Bronchial epithelial cell (primary cell): ENCODE measurements at regions not wholly inside any gene's neighbourhood (a gene's known extent, or its start where the extent isn't known, plus 50 kb on each side); places are given as distances from the start of the nearest gene placed in this dataset.
A peak's percentile ranks its signal among the peaks of the same experiment; 100 is the strongest.

Experiments
- DNase-seq: peaks from one replicate; pipeline ENCODE4 v3.0.0-alpha.2; 2010; ENCODE audit warnings: low read depth
- FAIRE-seq: peaks from 2 replicates; lab custom pipeline; 2011; peaks lifted over from hg19 to GRCh38; lab: Jason Lieb, UNC
- H3K27me3 ChIP-seq: 2 replicates; pipeline ENCODE4 v1.5.1; 2011; ENCODE audit warnings: low read length; ENCODE audit not compliant: control insufficient read depth, insufficient read depth
- H3K36me3 ChIP-seq: 2 replicates; pipeline ENCODE4 v1.5.1; 2011; ENCODE audit warnings: low read length; ENCODE audit not compliant: control insufficient read depth, insufficient read depth
- H3K4me3 ChIP-seq: 2 replicates; pipeline ENCODE4 v1.5.1; 2011; ENCODE audit warnings: mild to moderate bottlenecking, low read depth, low read length, control low read depth
- TF ChIP-seq, protein P1 (sequence below): IDR thresholded peaks from 2 replicates; pipeline ENCODE4 v1.5.1; 2011; ENCODE audit warnings: mild to moderate bottlenecking, moderate library complexity, low read length, control low read depth, inconsistent platforms; ENCODE audit not compliant: insufficient read depth, severe bottlenecking

DNA sequence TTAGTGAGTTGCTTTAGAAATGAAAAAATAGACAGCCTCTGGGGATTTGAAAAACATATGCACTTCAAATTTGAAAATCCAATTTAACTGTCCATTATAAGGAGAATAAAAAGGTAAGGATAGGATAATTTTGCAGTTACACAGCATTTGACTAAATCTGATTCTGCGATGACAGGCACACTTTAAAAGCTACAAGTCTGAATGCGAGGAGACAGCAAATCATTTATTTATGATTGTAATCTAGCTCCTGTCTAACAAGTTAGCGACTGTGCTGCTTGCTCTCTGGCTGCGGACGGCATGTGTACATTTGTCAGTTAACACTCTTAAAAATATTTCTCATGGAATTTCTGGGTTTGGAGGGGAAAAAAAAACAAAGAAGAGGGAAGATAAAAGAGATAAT lies 514.8 kb downstream of the MN1 start:
- H3K27me3 ChIP-seq: no peaks in the 10 kb centered on the region
- H3K4me3 ChIP-seq: no peak overlapping the region
- no peaks in the 10 kb centered on the region for H3K36me3 ChIP-seq
- TF ChIP-seq, protein P1, sequence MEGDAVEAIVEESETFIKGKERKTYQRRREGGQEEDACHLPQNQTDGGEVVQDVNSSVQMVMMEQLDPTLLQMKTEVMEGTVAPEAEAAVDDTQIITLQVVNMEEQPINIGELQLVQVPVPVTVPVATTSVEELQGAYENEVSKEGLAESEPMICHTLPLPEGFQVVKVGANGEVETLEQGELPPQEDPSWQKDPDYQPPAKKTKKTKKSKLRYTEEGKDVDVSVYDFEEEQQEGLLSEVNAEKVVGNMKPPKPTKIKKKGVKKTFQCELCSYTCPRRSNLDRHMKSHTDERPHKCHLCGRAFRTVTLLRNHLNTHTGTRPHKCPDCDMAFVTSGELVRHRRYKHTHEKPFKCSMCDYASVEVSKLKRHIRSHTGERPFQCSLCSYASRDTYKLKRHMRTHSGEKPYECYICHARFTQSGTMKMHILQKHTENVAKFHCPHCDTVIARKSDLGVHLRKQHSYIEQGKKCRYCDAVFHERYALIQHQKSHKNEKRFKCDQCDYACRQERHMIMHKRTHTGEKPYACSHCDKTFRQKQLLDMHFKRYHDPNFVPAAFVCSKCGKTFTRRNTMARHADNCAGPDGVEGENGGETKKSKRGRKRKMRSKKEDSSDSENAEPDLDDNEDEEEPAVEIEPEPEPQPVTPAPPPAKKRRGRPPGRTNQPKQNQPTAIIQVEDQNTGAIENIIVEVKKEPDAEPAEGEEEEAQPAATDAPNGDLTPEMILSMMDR: no peak
- FAIRE-seq: no peak
- DNase-seq: no peak

DNA sequence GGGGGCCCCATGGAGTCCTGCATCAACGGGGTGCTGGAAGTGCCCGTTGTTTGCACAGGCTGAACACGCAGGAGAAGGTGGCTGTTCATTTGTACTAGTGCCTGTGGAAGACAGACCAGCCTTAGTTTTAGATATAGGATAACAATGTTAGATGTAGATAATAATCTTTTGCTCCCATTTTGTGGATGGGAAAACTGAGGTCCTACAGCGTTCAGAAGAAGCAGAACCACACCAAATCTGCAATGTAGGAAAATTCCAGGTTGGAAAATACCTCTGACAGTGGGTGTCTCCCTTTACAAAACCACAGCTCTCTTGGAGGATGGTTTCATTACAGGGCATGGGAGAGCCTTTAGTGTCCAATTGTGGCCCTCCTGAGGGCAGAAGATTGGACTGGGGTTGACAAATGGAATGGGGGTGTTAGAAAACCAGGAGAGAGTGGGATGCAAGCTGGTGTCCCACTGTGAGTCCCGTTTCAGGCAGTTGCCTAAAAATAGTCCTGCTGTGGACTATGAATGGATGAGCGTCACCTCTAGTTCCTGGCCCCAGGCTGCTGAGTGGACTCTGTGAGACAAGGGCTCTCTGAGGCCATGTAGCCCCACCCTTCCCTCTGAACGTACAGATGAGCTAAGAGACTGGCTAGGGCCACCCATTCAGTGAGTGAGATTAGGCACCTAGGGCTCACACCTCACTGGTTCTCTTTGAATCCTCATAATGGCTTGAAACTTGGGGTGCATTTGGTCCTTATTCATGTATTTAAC lies 508.8 kb downstream of the MN1 start:
- Histone ChIP-seq H3K27me3 (peaks cover 10% of the 10 kb centered on the region), H3K4me3 (no peak overlapping the region), H3K36me3 (no peaks in the 10 kb centered on the region)
- FAIRE-seq (no peak), DNase-seq (no peak)
- TF ChIP-seq, protein P1: no peak

DNA sequence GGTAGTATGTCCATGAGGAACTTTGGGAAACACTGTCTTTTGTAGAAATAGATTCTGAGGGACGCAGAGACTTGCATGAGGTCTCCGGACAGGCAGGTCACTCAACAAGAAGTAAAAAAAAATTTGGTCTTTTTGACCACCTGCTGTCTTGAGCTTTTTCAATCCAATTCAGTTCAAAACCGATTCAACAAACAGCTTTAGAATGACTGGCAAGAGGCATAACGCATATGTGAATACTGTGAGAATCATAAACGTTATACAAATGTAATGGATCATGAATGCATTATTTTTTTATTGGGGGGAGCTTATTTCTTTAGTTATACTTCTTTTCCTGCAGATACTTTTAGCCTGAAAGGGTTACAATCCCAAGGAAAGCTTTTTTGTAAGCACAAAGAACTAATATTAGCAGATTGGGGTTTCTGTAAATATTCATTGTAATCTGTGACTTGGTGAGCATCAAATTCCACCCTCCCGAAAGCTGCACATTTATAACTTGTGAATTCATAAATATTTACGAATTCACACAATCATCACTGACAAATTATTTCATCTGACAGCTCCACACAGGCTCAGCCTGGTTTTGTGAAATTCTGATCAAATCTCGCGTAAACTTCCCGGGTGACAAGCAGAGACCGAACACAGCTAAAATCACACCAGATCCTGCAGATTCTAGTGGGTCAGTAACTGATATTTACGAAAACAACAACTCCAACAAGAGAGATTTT lies 507.7 kb downstream of the MN1 start:
- Histone ChIP-seq H3K4me3 (no peak overlapping the region), H3K27me3 (peaks cover 10% of the 10 kb centered on the region), H3K36me3 (no peaks in the 10 kb centered on the region)
- TF ChIP-seq, protein P1: no peak
- FAIRE-seq: no peak
- DNase-seq: no peak

DNA sequence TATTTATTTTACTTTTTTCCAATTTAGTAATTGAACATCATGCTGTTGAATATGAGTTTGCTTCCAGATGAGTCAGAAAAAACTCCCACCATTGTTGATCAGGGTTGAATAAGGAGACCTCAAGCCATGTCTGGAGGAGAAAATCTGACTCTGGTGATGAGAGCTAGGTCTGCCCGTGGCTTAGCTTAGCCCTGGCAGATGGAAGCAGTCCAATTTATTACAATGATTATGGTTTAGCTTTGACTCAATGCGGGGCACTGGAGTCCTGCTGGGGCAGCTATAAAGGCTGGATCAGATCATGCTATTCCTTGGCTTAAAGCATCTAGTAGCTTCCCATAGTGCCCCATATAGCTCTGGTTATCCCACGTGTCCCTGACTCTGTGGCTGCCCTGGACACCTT lies 506.5 kb downstream of the MN1 start:
- no peak overlapping the region for H3K4me3 ChIP-seq
- no peak for FAIRE-seq
- no peaks in the 10 kb centered on the region for H3K36me3 ChIP-seq
- peak; percentile 7 for DNase-seq
- H3K27me3 ChIP-seq: peaks cover 13% of the 10 kb centered on the region
- TF ChIP-seq, protein P1: no peak

DNA sequence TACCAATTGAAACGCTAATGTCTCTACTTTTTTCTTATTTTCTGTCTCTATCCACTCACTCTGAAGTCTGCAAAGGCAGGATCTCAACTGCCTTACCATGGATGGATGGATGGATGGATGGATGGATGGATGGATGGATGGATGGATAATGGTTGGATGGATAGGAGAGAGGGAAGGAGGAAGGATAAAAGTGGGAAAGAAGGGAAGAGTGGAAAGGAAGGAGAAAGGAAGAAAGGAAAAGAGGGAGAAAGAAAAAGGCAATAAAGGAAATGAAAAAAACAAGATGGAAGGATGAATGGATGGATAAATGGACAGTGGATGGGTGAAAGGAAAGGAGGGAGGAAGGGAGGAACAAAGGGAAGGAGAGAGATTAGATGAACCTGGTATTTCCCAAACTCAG lies 506.0 kb downstream of the MN1 start:
- Histone ChIP-seq H3K36me3 (no peaks in the 10 kb centered on the region), H3K27me3 (peaks cover 13% of the 10 kb centered on the region), H3K4me3 (no peak overlapping the region)
- FAIRE-seq (no peak), DNase-seq (no peak)
- TF ChIP-seq, protein P1: no peak
